K562 (cell line): ENCODE measurements at regions not wholly inside any gene's neighbourhood (a gene's known extent, or its start where the extent isn't known, plus 50 kb on each side); places are given as distances from the start of the nearest gene placed in this dataset.

Source experiments
- CBFA2T3 ChIP-seq: fragments of 450-650 bp; IDR thresholded peaks from 2 replicates; pipeline ENCODE4 v1.6.1; 2017
- EWSR1 ChIP-seq: fragments of 450-650 bp; IDR thresholded peaks from 2 replicates; pipeline ENCODE4 v1.6.1; 2018; ENCODE audit warnings: borderline replicate concordance, mild to moderate bottlenecking, low read depth, moderate library complexity; ENCODE audit not compliant: partially characterized antibody
- MAFK ChIP-seq: IDR thresholded peaks from 2 replicates; pipeline ENCODE4 v1.6.1; 2011; ENCODE audit warnings: low read length, improper control_type of control experiment
- MNT ChIP-seq, 2 experiments: fragments of 450-650 bp; conservative IDR thresholded peaks; 2 replicates each; pipeline ENCODE4 v1.6.1; 2017; ENCODE audit warnings: mild to moderate bottlenecking in 2 of 2, moderate library complexity in 2 of 2
- NUFIP1 ChIP-seq: fragments of 450-650 bp; IDR thresholded peaks from 2 replicates; pipeline ENCODE4 v1.6.1; 2018; ENCODE audit not compliant: partially characterized antibody
- PBX2 ChIP-seq, 2 experiments: IDR thresholded peaks in 1 of 2; conservative IDR thresholded peaks in 1 of 2; 2 replicates each; pipeline ENCODE4 v1.6.1; 2016; ENCODE audit warnings: low read depth in 2 of 2, mild to moderate bottlenecking in 1 of 2, missing compliant biosample characterization in 1 of 2, missing genetic modification characterization in 1 of 2, moderate library complexity in 1 of 2
- RREB1 ChIP-seq: fragments of 250-450 bp; sonication (Bioruptor Pico); IDR thresholded peaks from 2 replicates; pipeline ENCODE4 v1.4.0; 2020
- SMAD2 ChIP-seq: fragments of 150-350 bp; IDR thresholded peaks from 2 replicates; pipeline ENCODE4 v1.6.1; 2014; ENCODE audit warnings: low read depth, mild to moderate bottlenecking, low read length
- SPI1 ChIP-seq: IDR thresholded peaks from 2 replicates; pipeline ENCODE4 v1.6.1; 2011; ENCODE audit warnings: low read depth, low read length, control low read depth, borderline replicate concordance
- TFAP4 ChIP-seq: sonication (generic); formaldehyde crosslinking; IDR thresholded peaks from 2 replicates; pipeline ENCODE4 v1.8.0; 2022; ENCODE audit warnings: missing genetic modification reagents, mild to moderate bottlenecking, moderate library complexity, borderline replicate concordance
- TRIM24 ChIP-seq, 2 experiments: fragments of 450-650 bp; IDR thresholded peaks; 2 replicates each; pipeline ENCODE4 v1.6.1; 2016
- ZNF197 ChIP-seq: fragments of 200-800 bp; sonication (Bioruptor generic); IDR thresholded peaks from 2 replicates; pipeline ENCODE4 v1.6.1; 2016; ENCODE audit warnings: low read depth, missing genetic modification characterization, missing compliant biosample characterization
- ZNF384 ChIP-seq: IDR thresholded peaks from 2 replicates; pipeline ENCODE4 v1.6.1; 2012; ENCODE audit warnings: low read depth, low read length, improper control_type of control experiment
- ZNF830 ChIP-seq: fragments of 250-450 bp; sonication (Bioruptor Pico); IDR thresholded peaks from 2 replicates; pipeline ENCODE4 v1.5.0; 2021; ENCODE audit warnings: mild to moderate bottlenecking

GRCh38 chr3:71912839-71913495, 128.0 kb upstream of the PROK2 start (continued):
- TF ChIP-seq RREB1 (CRISPR knock-in tag) (no peak), NUFIP1 (no peak), MNT (conservative IDR thresholded peaks at IDR 0.05) (no peak), TRIM24 (IDR thresholded peaks at IDR 0.05) (peak in 1 of 2 experiments; percentile 48; a peak in 1 of 4 replicates), CBFA2T3 (peak; percentile 84), SPI1 (peak; percentile 26; the same call in 1 of the 2 replicates), EWSR1 (no peak), MAFK (no peak), ZNF830 (CRISPR knock-in tag) (no peak), SMAD2 (no peak), ZNF384 (peak; percentile 80), ZNF197 (CRISPR knock-in tag) (no peak), TFAP4 (CRISPR knock-in tag) (peak; percentile 74; the same call in 1 of the 2 replicates), PBX2 (CRISPR knock-in tag; IDR thresholded peaks at IDR 0.05; ENCODE audit: low read depth) (no peak), PBX2 (tag; conservative IDR thresholded peaks at IDR 0.05; ENCODE audit: low read depth) (peak; percentile 27; the same call in 1 of the 2 replicates)
